ENCODE measurements at regions not wholly inside any gene's neighbourhood (a gene's known extent, or its start where the extent isn't known, plus 50 kb on each side); places are given as distances from the start of the nearest gene placed in this dataset.

- ChIA-PET POLR2A (no interaction called here), CTCF (no interaction called here)
- DNase-seq (no peak), ATAC-seq (no peak)
- no peak for TF ChIP-seq CTCF (IDR thresholded peaks at IDR 0.05)
- Mint-ChIP-seq H3K9me3 (no peaks in the 10 kb centered on the region), H3K4me1 (ENCODE audit: low read depth) (no peaks in the 10 kb centered on the region), H3K27me3 (peaks cover 10% of the 10 kb centered on the region), H3K4me3 (no peak overlapping the region), H3K36me3 (ENCODE audit: low read depth) (no peaks in the 10 kb centered on the region), H3K27ac (no peak overlapping the region)
- intact Hi-C loops (cut with micrococcal nuclease) = no loop called here
Observed at GRCh38 chr12:127450826-127451225, 816.1 kb upstream of the TMEM132C start.

- ChIA-PET POLR2A (no interaction called here), CTCF (no interaction called here)
- DNase-seq = no peak
- Mint-ChIP-seq H3K4me1 (ENCODE audit: low read depth) (no peaks in the 10 kb centered on the region), H3K9me3 (no peaks in the 10 kb centered on the region), H3K27me3 (peaks cover 17% of the 10 kb centered on the region), H3K27ac (no peak overlapping the region), H3K36me3 (ENCODE audit: low read depth) (no peaks in the 10 kb centered on the region), H3K4me3 (no peak overlapping the region)
- no peak for ATAC-seq
- intact Hi-C loops (cut with micrococcal nuclease) = no loop called here
- no peak for TF ChIP-seq CTCF (IDR thresholded peaks at IDR 0.05)
Observed at GRCh38 chr12:127455347-127456265, 811.4 kb upstream of the TMEM132C start.

GRCh38 chr12:127457726-127458125 is 809.2 kb upstream of the TMEM132C start:
- Mint-ChIP-seq H3K27me3 (peaks cover 17% of the 10 kb centered on the region), H3K27ac (no peak overlapping the region), H3K9me3 (no peaks in the 10 kb centered on the region), H3K4me3 (no peak overlapping the region), H3K4me1 (ENCODE audit: low read depth) (no peaks in the 10 kb centered on the region), H3K36me3 (ENCODE audit: low read depth) (no peaks in the 10 kb centered on the region)
- intact Hi-C loops (cut with micrococcal nuclease) = no loop called here
- CTCF ChIA-PET = no interaction called here
- no peak for TF ChIP-seq CTCF (IDR thresholded peaks at IDR 0.05)
- ATAC-seq (no peak), DNase-seq (no peak)
- POLR2A ChIA-PET = no interaction called here

- CTCF ChIA-PET = no interaction called here
- ATAC-seq = no peak
- POLR2A ChIA-PET = no interaction called here
- Mint-ChIP-seq H3K27ac (no peak overlapping the region), H3K4me1 (ENCODE audit: low read depth) (no peaks in the 10 kb centered on the region), H3K27me3 (peaks cover 17% of the 10 kb centered on the region), H3K9me3 (no peaks in the 10 kb centered on the region), H3K36me3 (ENCODE audit: low read depth) (no peaks in the 10 kb centered on the region), H3K4me3 (no peak overlapping the region)
- no peak for DNase-seq
- intact Hi-C loops (cut with micrococcal nuclease) = no loop called here
- no peak for TF ChIP-seq CTCF (IDR thresholded peaks at IDR 0.05)
Observed at GRCh38 chr12:127459166-127459565, 807.8 kb upstream of the TMEM132C start.

- ChIA-PET POLR2A (no interaction called here), CTCF (no interaction called here)
- DNase-seq (no peak), ATAC-seq (no peak)
- no peak overlapping the region for H3K27ac Mint-ChIP-seq
- TF ChIP-seq CTCF (IDR thresholded peaks at IDR 0.05) = no peak
- H3K4me1 Mint-ChIP-seq (ENCODE audit: low read depth) = no peaks in the 10 kb centered on the region
- no peak overlapping the region for H3K4me3 Mint-ChIP-seq
- H3K9me3 Mint-ChIP-seq = no peaks in the 10 kb centered on the region
- intact Hi-C loops (cut with micrococcal nuclease) = no loop called here
- H3K27me3 Mint-ChIP-seq = peaks cover 12% of the 10 kb centered on the region
- no peaks in the 10 kb centered on the region for H3K36me3 Mint-ChIP-seq (ENCODE audit: low read depth)
Observed at GRCh38 chr12:127459687-127460086, 807.3 kb upstream of the TMEM132C start.
